AG09319 (cell line): ENCODE measurements at regions not wholly inside any gene's neighbourhood (a gene's known extent, or its start where the extent isn't known, plus 50 kb on each side); places are given as distances from the start of the nearest gene placed in this dataset.

Source experiments
- DNase-seq: peaks from one replicate; pipeline ENCODE4 v3.0.0-alpha.2; 2010; ENCODE audit warnings: low read depth; ENCODE audit errors: extremely low read depth
- CTCF ChIP-seq: IDR thresholded peaks from 2 replicates; pipeline ENCODE4 v1.5.1; 2011; ENCODE audit warnings: low read depth, mild to moderate bottlenecking, inconsistent platforms, low read length, moderate library complexity

- DNase-seq, result no peak
- TF ChIP-seq CTCF, result no peak
Measured at GRCh38 chr1:184199438-184200085, 148.0 kb downstream of the TSEN15 start.

- DNase-seq, result no peak
- no peak for TF ChIP-seq CTCF
Measured at GRCh38 chr1:184208622-184209021, 157.1 kb downstream of the TSEN15 start.

- no peak for TF ChIP-seq CTCF
- DNase-seq, result peak; percentile 23
Measured at GRCh38 chr1:184210031-184210430, 158.5 kb downstream of the TSEN15 start.

- no peak for TF ChIP-seq CTCF
- DNase-seq, result no peak
Measured at GRCh38 chr1:184210862-184211261, 159.3 kb downstream of the TSEN15 start.

- no peak for TF ChIP-seq CTCF
- DNase-seq, result peak; percentile 30
Measured at GRCh38 chr1:184212649-184213314, 161.3 kb downstream of the TSEN15 start.

GRCh38 chr1:184214128-184214527 is 162.6 kb downstream of the TSEN15 start:
- no peak for TF ChIP-seq CTCF
- DNase-seq, result no peak

- no peak for TF ChIP-seq CTCF
- no peak for DNase-seq
Measured at GRCh38 chr1:184215274-184215925, 163.9 kb downstream of the TSEN15 start.
